ENCODE measurements at regions not wholly inside any gene's neighbourhood (a gene's known extent, or its start where the extent isn't known, plus 50 kb on each side); places are given as distances from the start of the nearest gene placed in this dataset.
"Not testable (repeated sequence)": the region's sequence is repeated elsewhere in the genome, so short reads cannot be mapped to it uniquely, and the experiment has no call there.

GRCh38 chr12:60191676-60192359 lies 596.0 kb downstream of the SLC16A7 start:
- DNase-seq (ENCODE audit: low read depth in 2 of 2): no peak

DNA sequence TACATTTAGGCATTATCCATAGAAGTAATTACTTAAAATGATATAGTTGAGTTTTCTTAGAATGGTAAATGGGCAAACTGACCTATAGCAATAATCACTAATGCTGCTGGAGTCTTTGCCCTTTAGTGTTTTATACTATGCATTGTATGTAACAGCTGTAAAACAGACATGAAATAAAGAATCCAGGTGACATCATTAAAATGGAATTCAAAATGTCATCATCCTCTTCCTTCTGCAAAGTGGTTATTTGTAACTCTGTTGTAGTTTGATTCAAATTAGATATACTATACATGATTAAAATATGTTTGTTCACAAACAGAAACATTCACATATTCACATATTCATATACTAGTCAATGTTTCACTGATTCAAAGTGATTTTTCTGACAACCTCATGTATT lies 598.8 kb downstream of the SLC16A7 start:
- no peak for DNase-seq (ENCODE audit: low read depth in 2 of 2)

- DNase-seq (ENCODE audit: low read depth in 2 of 2): no peak
Measured at GRCh38 chr12:60195483-60195882, 599.7 kb downstream of the SLC16A7 start.

- DNase-seq (ENCODE audit: low read depth in 2 of 2): no peak
Measured at GRCh38 chr12:60196366-60196765, 600.5 kb downstream of the SLC16A7 start.

GRCh38 chr12:60197589-60197988 lies 601.8 kb downstream of the SLC16A7 start:
- no peak for DNase-seq (ENCODE audit: low read depth in 2 of 2)

DNA sequence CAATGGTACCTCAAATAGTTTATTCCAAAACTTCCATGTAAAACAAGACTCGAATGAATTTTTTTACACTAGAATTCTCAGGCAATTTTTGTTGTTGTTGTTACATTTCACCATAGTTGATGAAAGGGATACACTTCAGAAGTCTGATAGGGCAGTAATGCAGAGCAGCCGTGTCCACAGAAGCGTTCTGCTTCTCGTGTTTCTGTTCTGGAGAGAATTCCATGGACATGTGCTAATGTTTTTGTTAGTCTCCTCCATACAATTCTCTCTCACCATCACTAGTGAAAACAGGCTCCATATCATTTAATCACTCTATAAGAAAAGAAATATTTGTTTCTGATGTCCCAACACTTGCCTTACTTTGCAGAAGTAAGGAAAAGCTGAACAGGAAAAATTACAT lies 606.1 kb downstream of the SLC16A7 start:
- DNase-seq (ENCODE audit: low read depth in 2 of 2): no peak

DNA sequence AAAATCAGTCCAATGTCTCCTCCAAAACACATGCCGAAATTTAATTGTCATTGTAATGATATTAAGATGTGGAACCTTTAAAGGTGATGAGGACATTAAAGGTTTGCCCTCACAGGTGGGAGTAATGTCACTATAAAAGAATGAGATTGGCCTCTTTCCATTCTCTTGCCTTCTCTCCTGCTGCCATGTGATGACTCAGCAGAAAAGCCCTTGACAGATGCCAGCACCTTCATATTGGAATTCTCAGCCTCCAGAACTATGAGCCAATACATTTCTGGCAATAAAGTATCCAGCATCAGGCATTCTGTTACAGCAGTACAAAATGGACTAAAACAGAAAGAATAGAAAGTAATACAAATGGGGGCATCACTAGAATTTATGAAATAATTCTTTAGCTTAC lies 609.7 kb downstream of the SLC16A7 start:
- DNase-seq (ENCODE audit: low read depth in 2 of 2): no peak

DNA sequence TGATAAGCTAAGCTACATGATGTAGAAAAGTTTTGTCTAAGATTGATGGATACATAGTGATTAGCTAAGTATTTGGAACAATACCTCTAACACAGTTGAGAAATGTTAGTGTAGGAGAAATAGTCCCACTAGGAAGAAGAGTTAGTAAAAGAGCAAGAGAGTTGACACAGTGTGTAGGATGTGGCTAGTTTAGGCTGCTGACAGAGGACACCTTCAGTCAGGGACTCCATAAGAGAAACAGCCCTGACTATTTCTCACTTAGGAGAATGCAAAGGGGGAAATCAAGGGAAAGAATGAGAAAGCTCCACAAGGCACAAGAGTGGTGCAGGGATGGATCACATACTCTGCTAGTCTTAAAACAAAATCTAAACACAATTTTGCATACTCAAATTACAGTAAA lies 613.7 kb downstream of the SLC16A7 start:
- no peak for DNase-seq (ENCODE audit: low read depth in 2 of 2)

DNA sequence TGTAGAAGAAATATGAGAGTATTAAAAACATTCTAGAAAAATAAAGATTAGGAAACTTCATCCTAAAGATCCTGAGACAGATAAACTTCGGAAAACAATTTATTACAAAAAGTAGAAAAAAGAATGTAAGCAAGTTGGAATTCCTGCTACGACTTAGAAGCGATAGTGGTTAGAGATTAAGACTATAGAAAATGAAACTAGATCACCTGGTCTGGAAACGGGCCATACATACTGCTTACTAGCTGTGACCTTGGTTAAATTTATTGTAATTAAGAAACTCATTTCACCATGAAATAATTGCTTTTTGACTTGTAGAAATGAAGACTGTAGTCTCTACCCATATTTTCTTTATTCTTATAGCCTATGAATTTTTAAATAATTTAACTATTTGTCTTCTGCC lies 614.1 kb downstream of the SLC16A7 start:
- DNase-seq (ENCODE audit: low read depth in 2 of 2): no peak

DNA sequence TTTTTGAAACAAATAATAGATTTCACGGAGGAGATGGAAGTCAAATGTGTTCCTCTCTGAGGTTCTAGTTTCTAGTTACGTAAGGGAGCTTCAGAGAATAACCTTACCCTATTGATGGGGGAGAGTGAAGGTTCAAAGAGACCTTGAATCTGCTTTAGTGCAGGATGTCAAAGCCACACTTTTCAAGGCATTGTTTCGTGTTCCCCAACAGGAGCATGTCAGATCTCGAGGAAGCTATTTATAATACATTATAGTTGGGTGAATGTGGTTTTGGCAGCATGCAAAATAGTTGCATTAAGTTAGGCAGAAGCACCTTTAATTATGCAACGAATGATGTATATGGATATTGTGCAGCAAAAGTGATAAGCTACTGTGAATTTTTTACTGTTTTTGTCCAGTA lies 614.9 kb downstream of the SLC16A7 start:
- no peak for DNase-seq (ENCODE audit: low read depth in 2 of 2)

GRCh38 chr12:60211244-60211643 lies 615.4 kb downstream of the SLC16A7 start:
- no peak for DNase-seq (ENCODE audit: low read depth in 2 of 2)

DNA sequence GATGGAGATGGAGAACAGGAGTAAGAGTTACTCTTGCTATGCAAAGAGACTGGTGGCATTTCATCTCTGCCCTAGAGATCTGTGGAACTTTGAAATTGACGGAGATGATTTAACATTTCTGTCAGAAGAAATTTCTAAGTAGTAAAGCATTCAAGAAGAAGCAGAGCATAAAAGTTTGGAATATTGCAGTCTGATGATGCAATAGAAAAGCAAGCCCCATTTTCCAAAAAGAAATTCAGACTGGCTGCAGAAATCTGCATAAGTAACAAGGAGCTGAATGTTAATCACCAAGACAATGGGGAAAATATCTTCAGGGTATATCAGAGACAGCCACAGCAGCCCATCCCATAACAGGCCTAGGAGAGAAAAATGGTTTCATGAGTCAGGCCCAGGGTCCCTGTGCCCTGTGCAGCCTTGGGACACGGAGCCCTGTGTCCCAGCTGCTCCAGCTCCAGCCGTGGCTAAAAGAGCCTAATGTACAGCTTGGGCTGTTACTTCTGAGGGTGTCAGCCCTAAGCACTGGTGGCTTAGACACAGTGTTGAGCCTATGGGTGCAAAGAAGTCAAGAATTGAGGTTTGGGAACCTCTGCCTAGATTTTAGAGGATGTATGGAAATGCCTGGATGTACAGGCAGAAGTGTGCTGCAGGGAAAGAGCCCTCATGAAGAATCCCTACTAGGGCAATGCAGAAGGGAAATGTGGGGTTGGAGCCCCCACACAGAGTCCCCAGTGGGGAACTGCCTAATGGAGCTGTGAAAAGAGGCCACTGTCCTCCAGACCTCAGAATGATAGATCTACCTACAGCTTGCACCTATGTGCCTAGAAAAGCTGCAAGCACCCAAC lies 616.6 kb downstream of the SLC16A7 start:
- no peak for DNase-seq (ENCODE audit: low read depth in 2 of 2)

- DNase-seq (ENCODE audit: low read depth in 2 of 2): not testable (repeated sequence)
Measured at GRCh38 chr12:60213272-60213671, 617.4 kb downstream of the SLC16A7 start.

DNA sequence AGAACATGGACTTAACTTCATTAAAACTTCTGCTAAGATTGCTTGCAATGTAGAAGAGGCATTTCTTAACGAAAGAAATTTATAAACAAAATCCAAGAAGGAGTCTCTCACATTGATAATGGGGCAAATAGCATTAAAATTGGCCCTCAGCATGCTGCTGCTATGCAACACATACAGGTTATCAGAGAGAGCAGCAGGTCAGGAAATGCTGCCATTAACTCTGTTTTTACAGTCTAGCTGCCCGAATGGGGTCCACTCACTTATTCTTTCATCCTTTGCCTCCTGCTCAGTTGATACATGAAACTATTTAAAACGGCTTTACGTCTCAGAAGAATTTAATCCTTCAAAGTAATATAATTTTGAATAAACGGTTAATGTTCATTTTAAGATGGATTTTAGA lies 620.4 kb downstream of the SLC16A7 start:
- DNase-seq (ENCODE audit: low read depth in 2 of 2): no peak

GRCh38 chr12:60223242-60223641 lies 627.4 kb downstream of the SLC16A7 start:
- no peak for DNase-seq (ENCODE audit: low read depth in 2 of 2)

DNA sequence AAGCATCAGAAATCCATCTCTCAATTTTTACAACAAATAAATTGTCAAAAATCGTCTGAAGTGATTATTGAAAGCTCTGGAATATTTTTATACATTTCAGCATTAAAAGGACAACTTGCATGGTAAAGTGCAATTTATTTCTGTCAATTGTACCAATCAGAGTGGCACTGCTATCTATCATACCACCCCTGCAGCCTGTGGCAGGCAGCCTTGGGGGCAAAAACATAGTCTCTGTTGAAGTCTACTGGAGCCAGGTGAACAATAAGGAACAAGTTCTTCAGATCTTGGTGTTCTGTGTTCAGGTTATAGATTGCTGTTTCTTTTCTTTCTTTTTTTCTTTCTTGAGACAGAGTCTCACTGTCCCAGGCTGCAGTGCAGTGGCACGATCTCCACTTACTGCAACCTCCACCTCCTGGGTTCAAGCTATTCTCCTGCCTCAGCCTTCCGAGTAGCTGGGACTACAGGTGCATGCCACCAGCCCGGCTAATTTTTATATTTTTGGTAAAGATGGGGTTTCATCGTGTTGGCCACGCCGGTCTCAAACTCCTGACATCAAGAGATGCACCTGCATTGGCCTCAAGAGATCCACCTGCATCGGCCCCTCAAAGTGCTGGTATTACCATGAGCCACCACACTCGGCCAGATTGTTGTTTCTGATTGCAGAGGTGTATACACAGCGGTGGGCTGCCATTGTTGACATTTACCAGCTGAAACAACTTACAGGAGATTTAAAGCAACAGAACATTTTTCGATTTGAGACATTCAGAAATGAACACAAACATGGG lies 629.6 kb downstream of the SLC16A7 start:
- DNase-seq (ENCODE audit: low read depth in 2 of 2): no peak

DNA sequence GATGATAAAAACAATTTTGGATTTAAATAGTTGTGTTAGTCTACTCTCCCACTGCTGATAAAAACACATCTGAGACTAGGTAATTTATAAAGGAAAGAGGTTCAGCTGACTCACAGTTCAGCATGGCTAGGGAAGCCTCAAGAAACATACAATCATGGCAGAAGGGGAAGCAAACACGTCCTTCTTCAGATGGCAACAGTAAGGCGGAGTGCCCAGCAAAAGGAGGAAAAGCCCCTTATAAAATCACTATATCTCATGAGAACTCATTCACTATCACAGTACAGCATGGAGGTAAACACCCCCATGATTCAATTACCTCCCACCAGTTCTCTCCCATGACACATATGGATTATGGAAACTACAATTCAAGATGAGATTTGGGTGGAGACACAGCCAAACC lies 632.1 kb downstream of the SLC16A7 start:
- no peak for DNase-seq (ENCODE audit: low read depth in 2 of 2)

DNA sequence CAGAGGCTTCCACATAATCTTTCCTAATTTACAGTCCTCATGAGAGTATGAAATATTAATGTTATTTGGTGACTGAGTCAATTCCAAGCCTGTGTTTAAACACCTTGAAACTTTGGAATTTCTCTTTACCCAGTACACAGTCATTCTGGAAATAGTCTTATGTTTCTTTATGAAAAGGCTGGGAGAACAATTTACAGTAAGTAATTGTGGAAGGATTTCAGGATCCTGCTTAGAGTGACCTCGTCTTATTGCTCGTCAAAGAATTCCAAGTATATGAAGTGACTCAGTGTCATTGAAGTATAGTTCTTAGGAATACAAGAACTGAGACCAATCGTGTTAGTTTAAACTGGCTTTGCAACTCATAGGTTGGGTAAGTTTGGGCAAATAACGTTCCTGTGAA lies 634.2 kb downstream of the SLC16A7 start:
- no peak for DNase-seq (ENCODE audit: low read depth in 2 of 2)

- DNase-seq (ENCODE audit: low read depth in 2 of 2): no peak
Measured at GRCh38 chr12:60231303-60231702, 635.5 kb downstream of the SLC16A7 start.

DNA sequence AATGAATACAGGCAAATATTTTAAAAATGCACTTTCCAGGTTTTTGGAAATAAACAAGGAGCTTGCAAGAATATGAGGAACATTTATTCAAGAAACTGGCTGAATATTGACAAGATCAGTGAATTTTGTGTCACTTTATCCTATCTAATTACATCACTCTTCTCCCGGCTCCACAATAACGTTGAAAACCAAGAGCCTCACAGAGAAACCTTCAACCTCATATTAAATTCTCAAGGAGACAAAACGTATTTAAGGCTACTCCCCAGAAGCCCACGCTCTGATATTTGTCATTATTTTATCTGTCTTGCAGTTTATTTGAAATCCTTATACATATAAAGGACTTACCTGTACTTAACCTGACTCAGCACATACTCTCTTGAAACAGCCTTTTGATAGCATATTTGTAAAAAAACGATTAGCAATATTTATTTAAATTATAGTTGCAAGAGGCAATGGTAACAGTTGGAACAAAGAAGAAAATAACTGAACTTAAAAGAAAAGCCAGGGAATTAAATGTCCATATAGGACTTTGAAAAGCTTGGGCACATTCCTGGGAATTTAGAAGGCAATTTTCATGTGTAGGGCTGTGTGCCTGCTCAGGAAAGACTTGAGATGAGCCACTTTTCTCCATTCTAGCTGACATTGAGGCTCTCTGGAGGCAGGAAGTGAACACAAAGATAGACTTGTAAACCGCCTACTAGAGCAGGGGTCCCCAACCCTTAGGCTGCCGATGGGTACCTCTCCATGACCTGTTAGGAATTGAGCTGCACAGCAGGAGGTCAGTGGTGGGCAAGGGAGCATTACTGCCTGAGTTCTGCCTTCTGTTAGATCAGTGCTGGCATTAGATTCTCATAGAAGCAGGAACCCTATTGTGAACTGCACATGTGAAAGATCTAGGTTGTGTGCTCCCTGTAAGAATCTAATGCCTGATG lies 636.4 kb downstream of the SLC16A7 start:
- no peak for DNase-seq (ENCODE audit: low read depth in 2 of 2)

GRCh38 chr12:60234611-60235195 lies 638.9 kb downstream of the SLC16A7 start:
- not testable (repeated sequence) for DNase-seq (ENCODE audit: low read depth in 2 of 2)
